WTC11 (cell line): ENCODE measurements at regions not wholly inside any gene's neighbourhood (a gene's known extent, or its start where the extent isn't known, plus 50 kb on each side); places are given as distances from the start of the nearest gene placed in this dataset.

Experiments used
- AR ChIP-seq: fragments of 250-450 bp; sonication (Bioruptor Pico); IDR thresholded peaks from 2 replicates; pipeline ENCODE4 v1.9.0; 2021; ENCODE audit warnings: mild to moderate bottlenecking
- ESRRA ChIP-seq: sonication (generic); formaldehyde crosslinking; IDR thresholded peaks from 2 replicates; pipeline ENCODE4 v1.8.1; 2022; ENCODE audit warnings: mild to moderate bottlenecking, missing genetic modification reagents, borderline replicate concordance
- FOXK1 ChIP-seq: sonication (generic); formaldehyde crosslinking; IDR thresholded peaks from 2 replicates; pipeline ENCODE4 v1.8.0; 2022; ENCODE audit warnings: mild to moderate bottlenecking, moderate library complexity, missing genetic modification reagents
- NFE2L1 ChIP-seq: sonication (generic); formaldehyde crosslinking; IDR thresholded peaks from 2 replicates; pipeline ENCODE4 v1.8.1; 2023; ENCODE audit warnings: missing genetic modification reagents
- SMAD3 ChIP-seq: sonication (generic); formaldehyde crosslinking; IDR thresholded peaks from 2 replicates; pipeline ENCODE4 v1.8.0; 2022; ENCODE audit warnings: missing genetic modification reagents, mild to moderate bottlenecking, borderline replicate concordance
- SMAD4 ChIP-seq: sonication (generic); formaldehyde crosslinking; IDR thresholded peaks from 2 replicates; pipeline ENCODE4 v1.8.0; 2022; ENCODE audit warnings: mild to moderate bottlenecking, missing genetic modification reagents
- TEAD4 ChIP-seq: sonication (generic); formaldehyde crosslinking; IDR thresholded peaks from 2 replicates; pipeline ENCODE4 v1.8.0; 2022; ENCODE audit warnings: mild to moderate bottlenecking, missing genetic modification reagents
- TF ChIP-seq, protein P1 (sequence below): fragments of 200-600 bp; IDR thresholded peaks from 2 replicates; pipeline ENCODE4 v1.8.0; 2022; ENCODE audit warnings: antibody characterized with exemption

DNA sequence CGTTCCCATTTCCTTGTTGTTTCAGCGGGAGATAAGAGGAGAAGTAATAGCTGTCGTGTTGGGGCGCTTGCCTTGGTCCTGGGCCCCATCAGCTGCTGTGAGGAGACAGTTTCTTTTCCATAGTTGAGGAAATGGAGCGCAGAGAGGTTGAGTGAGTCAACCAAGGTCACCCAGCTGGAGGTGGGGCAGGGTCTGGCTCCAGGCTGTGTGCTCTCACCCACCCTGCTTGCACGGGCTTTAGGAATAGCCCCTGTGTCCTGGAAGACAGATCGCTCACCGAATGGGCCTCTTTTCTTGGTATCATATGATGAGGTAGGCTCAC lies 165.7 kb upstream of the RTL1 start:
- TF ChIP-seq ESRRA (CRISPR knock-in tag): no peak
- TF ChIP-seq, protein P1, sequence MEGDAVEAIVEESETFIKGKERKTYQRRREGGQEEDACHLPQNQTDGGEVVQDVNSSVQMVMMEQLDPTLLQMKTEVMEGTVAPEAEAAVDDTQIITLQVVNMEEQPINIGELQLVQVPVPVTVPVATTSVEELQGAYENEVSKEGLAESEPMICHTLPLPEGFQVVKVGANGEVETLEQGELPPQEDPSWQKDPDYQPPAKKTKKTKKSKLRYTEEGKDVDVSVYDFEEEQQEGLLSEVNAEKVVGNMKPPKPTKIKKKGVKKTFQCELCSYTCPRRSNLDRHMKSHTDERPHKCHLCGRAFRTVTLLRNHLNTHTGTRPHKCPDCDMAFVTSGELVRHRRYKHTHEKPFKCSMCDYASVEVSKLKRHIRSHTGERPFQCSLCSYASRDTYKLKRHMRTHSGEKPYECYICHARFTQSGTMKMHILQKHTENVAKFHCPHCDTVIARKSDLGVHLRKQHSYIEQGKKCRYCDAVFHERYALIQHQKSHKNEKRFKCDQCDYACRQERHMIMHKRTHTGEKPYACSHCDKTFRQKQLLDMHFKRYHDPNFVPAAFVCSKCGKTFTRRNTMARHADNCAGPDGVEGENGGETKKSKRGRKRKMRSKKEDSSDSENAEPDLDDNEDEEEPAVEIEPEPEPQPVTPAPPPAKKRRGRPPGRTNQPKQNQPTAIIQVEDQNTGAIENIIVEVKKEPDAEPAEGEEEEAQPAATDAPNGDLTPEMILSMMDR: no peak
- TF ChIP-seq NFE2L1: no peak
- TF ChIP-seq AR: no peak
- TF ChIP-seq SMAD4 (CRISPR knock-in tag): no peak
- no peak for TF ChIP-seq FOXK1 (CRISPR knock-in tag)
- TF ChIP-seq SMAD3 (CRISPR knock-in tag): no peak
- no peak for TF ChIP-seq TEAD4 (CRISPR knock-in tag)
